ENCODE measurements at regions not wholly inside any gene's neighbourhood (a gene's known extent, or its start where the extent isn't known, plus 50 kb on each side); places are given as distances from the start of the nearest gene placed in this dataset.

DNA sequence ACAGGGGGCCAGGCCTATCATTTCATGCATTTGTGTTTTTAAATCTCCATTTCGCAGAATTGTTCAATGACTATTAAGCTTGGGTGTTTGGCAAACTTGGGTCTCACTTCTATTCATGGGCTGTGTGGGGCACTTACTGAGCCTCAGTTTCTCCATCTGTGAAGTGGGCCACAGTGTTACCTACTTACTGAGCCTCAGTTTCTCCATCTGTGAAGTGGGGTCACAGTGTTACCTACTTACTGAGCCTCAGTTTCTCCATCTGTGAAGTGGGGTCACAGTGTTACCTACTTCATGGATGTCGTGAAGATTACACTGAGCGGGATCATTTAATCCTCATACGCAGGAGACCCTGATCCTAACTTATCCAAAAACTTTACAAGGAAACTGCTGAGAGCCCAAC is 115.1 kb upstream of the STX18 start:
- H3K79me2 ChIP-seq = no peaks in the 10 kb centered on the region
- TF ChIP-seq, protein P1, sequence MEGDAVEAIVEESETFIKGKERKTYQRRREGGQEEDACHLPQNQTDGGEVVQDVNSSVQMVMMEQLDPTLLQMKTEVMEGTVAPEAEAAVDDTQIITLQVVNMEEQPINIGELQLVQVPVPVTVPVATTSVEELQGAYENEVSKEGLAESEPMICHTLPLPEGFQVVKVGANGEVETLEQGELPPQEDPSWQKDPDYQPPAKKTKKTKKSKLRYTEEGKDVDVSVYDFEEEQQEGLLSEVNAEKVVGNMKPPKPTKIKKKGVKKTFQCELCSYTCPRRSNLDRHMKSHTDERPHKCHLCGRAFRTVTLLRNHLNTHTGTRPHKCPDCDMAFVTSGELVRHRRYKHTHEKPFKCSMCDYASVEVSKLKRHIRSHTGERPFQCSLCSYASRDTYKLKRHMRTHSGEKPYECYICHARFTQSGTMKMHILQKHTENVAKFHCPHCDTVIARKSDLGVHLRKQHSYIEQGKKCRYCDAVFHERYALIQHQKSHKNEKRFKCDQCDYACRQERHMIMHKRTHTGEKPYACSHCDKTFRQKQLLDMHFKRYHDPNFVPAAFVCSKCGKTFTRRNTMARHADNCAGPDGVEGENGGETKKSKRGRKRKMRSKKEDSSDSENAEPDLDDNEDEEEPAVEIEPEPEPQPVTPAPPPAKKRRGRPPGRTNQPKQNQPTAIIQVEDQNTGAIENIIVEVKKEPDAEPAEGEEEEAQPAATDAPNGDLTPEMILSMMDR (IDR thresholded peaks at IDR 0.05) = no peak
- H3K4me2 ChIP-seq (ENCODE audit: low read length) = no peak overlapping the region
- no peak overlapping the region for H3K27ac ChIP-seq
- no peak overlapping the region for H3K4me3 ChIP-seq (ENCODE audit: low read depth, low read length)
- no peak overlapping the region for H3K9ac ChIP-seq
- no peaks in the 10 kb centered on the region for H3K27me3 ChIP-seq (ENCODE audit: control insufficient read depth, insufficient read depth, low read length)
- H3K9me3 ChIP-seq (ENCODE audit: control insufficient read depth, low read length) = no peaks in the 10 kb centered on the region
- H3K4me1 ChIP-seq = no peaks in the 10 kb centered on the region
- H2AFZ ChIP-seq = no peak overlapping the region
- H3K36me3 ChIP-seq (ENCODE audit: control insufficient read depth, insufficient read depth, low read length) = no peaks in the 10 kb centered on the region

DNA sequence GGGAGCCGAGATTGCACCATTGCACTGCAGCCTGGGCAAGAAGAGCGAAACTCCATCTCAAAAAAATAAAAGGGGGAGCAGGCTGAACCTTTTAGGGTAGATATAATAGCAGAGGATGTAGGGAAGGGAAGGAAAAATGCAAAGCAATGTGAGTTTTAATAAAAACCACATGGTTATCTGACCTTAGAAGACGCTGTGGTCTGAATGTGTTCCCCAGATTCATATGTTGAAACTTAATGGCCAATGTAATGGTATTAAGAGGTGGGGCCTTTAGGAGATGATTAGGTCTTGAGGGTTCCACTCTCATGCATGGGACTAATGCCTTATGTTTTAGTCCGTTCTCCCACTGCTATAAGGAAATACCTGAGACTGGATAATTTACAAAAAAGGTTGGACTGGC is 114.1 kb upstream of the STX18 start:
- H3K4me2 ChIP-seq (ENCODE audit: low read length) = no peak overlapping the region
- H3K27ac ChIP-seq = no peak overlapping the region
- no peaks in the 10 kb centered on the region for H3K9me3 ChIP-seq (ENCODE audit: control insufficient read depth, low read length)
- TF ChIP-seq, protein P1 (IDR thresholded peaks at IDR 0.05) = no peak
- H3K9ac ChIP-seq = no peak overlapping the region
- H3K4me3 ChIP-seq (ENCODE audit: low read depth, low read length) = no peak overlapping the region
- H3K27me3 ChIP-seq (ENCODE audit: control insufficient read depth, insufficient read depth, low read length) = no peaks in the 10 kb centered on the region
- no peak overlapping the region for H2AFZ ChIP-seq
- H3K36me3 ChIP-seq (ENCODE audit: control insufficient read depth, insufficient read depth, low read length) = no peaks in the 10 kb centered on the region
- H3K79me2 ChIP-seq = no peaks in the 10 kb centered on the region
- no peaks in the 10 kb centered on the region for H3K4me1 ChIP-seq

DNA sequence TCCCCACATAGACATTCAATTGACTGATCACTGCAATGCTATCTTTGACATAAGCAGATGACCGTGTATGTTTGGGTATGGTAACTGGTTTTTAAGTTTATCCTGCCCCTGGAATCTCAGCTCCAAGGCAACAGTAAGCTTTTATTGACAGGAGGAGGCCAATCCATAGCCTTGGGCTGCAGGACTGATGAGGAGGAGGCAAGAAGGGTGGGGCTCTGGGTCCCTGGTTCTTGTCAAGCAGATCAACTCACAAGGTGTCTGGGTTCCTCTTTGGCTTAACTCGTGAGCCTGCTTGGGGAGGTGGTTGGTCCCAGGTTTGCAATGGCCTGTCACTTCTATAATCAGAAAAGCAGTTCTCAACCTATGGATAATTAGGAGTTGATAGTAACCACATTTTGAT is 113.2 kb upstream of the STX18 start:
- H3K27ac ChIP-seq = no peak overlapping the region
- no peak overlapping the region for H3K9ac ChIP-seq
- H3K4me3 ChIP-seq (ENCODE audit: low read depth, low read length) = no peak overlapping the region
- TF ChIP-seq, protein P1 (IDR thresholded peaks at IDR 0.05) = no peak
- no peaks in the 10 kb centered on the region for H3K79me2 ChIP-seq
- H3K27me3 ChIP-seq (ENCODE audit: control insufficient read depth, insufficient read depth, low read length) = no peaks in the 10 kb centered on the region
- no peaks in the 10 kb centered on the region for H3K9me3 ChIP-seq (ENCODE audit: control insufficient read depth, low read length)
- no peak overlapping the region for H3K4me2 ChIP-seq (ENCODE audit: low read length)
- no peak overlapping the region for H2AFZ ChIP-seq
- H3K4me1 ChIP-seq = no peaks in the 10 kb centered on the region
- no peaks in the 10 kb centered on the region for H3K36me3 ChIP-seq (ENCODE audit: control insufficient read depth, insufficient read depth, low read length)

DNA sequence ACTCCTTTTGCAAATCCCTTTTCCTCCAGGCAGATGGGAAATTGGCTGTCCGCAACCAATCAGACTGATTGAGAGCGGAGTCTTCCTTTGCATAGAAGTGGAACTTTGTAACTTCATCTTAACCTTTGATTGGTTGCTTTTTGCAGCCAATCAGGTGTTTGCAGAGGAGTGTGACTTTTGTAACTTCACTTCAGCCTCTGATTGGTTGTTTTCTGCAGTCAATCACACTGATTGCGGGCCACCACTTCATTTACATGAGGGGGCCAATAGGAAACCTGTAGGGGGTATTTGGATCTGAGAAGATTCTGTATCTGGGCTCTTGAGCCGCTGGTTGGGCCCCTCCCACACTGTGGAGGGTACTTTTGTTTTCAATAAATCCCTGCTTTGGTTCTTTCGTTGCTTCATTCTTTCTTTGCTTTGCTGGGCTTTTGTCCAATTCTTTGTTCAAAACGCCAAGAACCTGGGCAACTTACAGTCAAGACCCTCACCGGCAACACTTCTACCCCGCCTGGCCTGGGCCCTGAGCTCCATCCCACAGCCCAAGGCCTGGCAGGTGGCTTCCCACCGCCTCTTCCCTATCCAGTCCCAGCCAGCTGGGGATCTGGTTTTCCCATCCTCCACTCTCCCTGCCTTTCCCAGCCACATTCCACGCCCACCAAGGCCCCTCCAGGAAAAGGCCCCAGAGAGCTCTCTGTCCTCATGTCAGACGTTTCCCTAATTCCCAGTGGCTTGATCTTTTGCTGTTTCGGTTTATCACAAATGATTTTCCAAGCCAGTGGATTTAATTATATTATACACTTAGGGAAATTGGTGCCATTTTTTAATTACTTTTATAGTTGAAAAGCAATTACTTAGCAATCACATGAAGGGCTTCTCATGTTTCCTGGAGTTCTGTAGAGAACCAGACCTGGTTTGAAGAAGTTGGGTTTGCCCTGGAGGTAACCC is 110.2 kb upstream of the STX18 start:
- Histone ChIP-seq H3K4me1 (no peaks in the 10 kb centered on the region), H3K27ac (no peak overlapping the region), H3K9ac (no peak overlapping the region), H3K4me3 (ENCODE audit: low read depth, low read length) (no peak overlapping the region), H3K27me3 (ENCODE audit: control insufficient read depth, insufficient read depth, low read length) (no peaks in the 10 kb centered on the region), H3K4me2 (ENCODE audit: low read length) (no peak overlapping the region), H3K36me3 (ENCODE audit: control insufficient read depth, insufficient read depth, low read length) (no peaks in the 10 kb centered on the region), H3K9me3 (ENCODE audit: control insufficient read depth, low read length) (no peaks in the 10 kb centered on the region), H2AFZ (no peak overlapping the region), H3K79me2 (no peaks in the 10 kb centered on the region)
- TF ChIP-seq, protein P1 (IDR thresholded peaks at IDR 0.05) = no peak

DNA sequence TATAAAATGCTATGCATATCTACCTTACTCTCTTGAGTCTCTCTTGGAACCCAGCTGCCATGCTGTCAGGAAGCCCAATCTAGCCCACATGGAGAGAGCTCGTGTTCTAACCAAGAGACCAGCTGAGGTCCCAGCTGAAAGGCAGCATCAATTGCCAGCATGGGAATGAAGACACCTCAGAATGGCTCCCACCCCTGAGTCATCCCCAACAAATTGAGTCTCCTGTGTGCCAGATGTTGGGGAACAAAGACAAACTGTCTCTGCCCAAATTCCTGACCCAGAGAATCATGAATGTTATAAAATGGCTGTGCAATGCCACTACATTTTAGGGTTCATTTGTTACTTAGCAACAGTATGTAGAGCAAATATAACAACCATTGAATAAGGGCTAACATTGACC is 105.2 kb upstream of the STX18 start:
- TF ChIP-seq, protein P1 (IDR thresholded peaks at IDR 0.05) = no peak
- H3K27ac ChIP-seq = no peak overlapping the region
- no peaks in the 10 kb centered on the region for H3K36me3 ChIP-seq (ENCODE audit: control insufficient read depth, insufficient read depth, low read length)
- no peaks in the 10 kb centered on the region for H3K27me3 ChIP-seq (ENCODE audit: control insufficient read depth, insufficient read depth, low read length)
- H3K4me3 ChIP-seq (ENCODE audit: low read depth, low read length) = no peak overlapping the region
- H3K9ac ChIP-seq = no peak overlapping the region
- H3K79me2 ChIP-seq = no peaks in the 10 kb centered on the region
- no peak overlapping the region for H2AFZ ChIP-seq
- no peaks in the 10 kb centered on the region for H3K4me1 ChIP-seq
- no peaks in the 10 kb centered on the region for H3K9me3 ChIP-seq (ENCODE audit: control insufficient read depth, low read length)
- no peak overlapping the region for H3K4me2 ChIP-seq (ENCODE audit: low read length)
